C1 segment of cervical spinal cord (tissue), 14 donors: ENCODE measurements at regions not wholly inside any gene's neighbourhood (a gene's known extent, or its start where the extent isn't known, plus 50 kb on each side); places are given as distances from the start of the nearest gene placed in this dataset.

Experiments
- DNase-seq, 14 donors: peaks; one replicate each; lab custom pipeline; 2025; lab: John Stamatoyannopoulos, UW

GRCh38 chr13:78228211-78228610, 309.6 kb upstream of the EDNRB start:
- DNase-seq: no peak

GRCh38 chr13:78227709-78228108, 309.1 kb upstream of the EDNRB start:
- DNase-seq: no peak

GRCh38 chr13:78215458-78216108, 297.0 kb upstream of the EDNRB start:
- DNase-seq: no peak

- no peak for DNase-seq
Measured at GRCh38 chr13:78201411-78201810, 282.8 kb upstream of the EDNRB start.

GRCh38 chr13:78198821-78199220, 280.2 kb upstream of the EDNRB start:
- no peak for DNase-seq

- no peak for DNase-seq
Measured at GRCh38 chr13:78198419-78198818, 279.8 kb upstream of the EDNRB start.

- DNase-seq: no peak
Measured at GRCh38 chr13:78197231-78197630, 278.6 kb upstream of the EDNRB start.

GRCh38 chr13:78194904-78195639, 276.4 kb upstream of the EDNRB start:
- no peak for DNase-seq

- DNase-seq: no peak
Measured at GRCh38 chr13:78193846-78194245, 275.2 kb upstream of the EDNRB start.

- DNase-seq: no peak
Measured at GRCh38 chr13:78192716-78193115, 274.1 kb upstream of the EDNRB start.

GRCh38 chr13:78190296-78190695, 271.7 kb upstream of the EDNRB start:
- DNase-seq: no peak

- no peak for DNase-seq
Measured at GRCh38 chr13:78187781-78188180, 269.1 kb upstream of the EDNRB start.

- no peak for DNase-seq
Measured at GRCh38 chr13:78185700-78186099, 267.1 kb upstream of the EDNRB start.

- no peak for DNase-seq
Measured at GRCh38 chr13:78183732-78184131, 265.1 kb upstream of the EDNRB start.

- no peak for DNase-seq
Measured at GRCh38 chr13:78182813-78183212, 264.2 kb upstream of the EDNRB start.

GRCh38 chr13:78177306-78177705, 258.7 kb upstream of the EDNRB start:
- DNase-seq: no peak

- DNase-seq: no peak
Measured at GRCh38 chr13:78176880-78177279, 258.2 kb upstream of the EDNRB start.

GRCh38 chr13:78169386-78169785, 250.8 kb upstream of the EDNRB start:
- DNase-seq: no peak

- no peak for DNase-seq
Measured at GRCh38 chr13:78168981-78169380, 250.3 kb upstream of the EDNRB start.

GRCh38 chr13:78161266-78161665, 242.6 kb upstream of the EDNRB start:
- DNase-seq: no peak

GRCh38 chr13:78160793-78161192, 242.2 kb upstream of the EDNRB start:
- DNase-seq: no peak

GRCh38 chr13:78152415-78152814, 233.8 kb upstream of the EDNRB start:
- DNase-seq: no peak

- no peak for DNase-seq
Measured at GRCh38 chr13:78147905-78148304, 229.3 kb upstream of the EDNRB start.
